Testis (tissue), 2 donors: ENCODE measurements at regions not wholly inside any gene's neighbourhood (a gene's known extent, or its start where the extent isn't known, plus 50 kb on each side); places are given as distances from the start of the nearest gene placed in this dataset.

Experiments
- DNase-seq: peaks from one replicate; pipeline ENCODE4 v3.0.0-alpha.2; 2019
- H3K27ac ChIP-seq, 2 donors: fragments of 200-600 bp; sonication (generic); one replicate each; pipeline ENCODE4 v1.5.1; 2019
- H3K27me3 ChIP-seq: fragments of 200-600 bp; sonication (generic); one replicate; pipeline ENCODE4 v1.5.1; 2019
- H3K36me3 ChIP-seq: fragments of 200-600 bp; sonication (generic); one replicate; pipeline ENCODE4 v1.5.1; 2017; ENCODE audit warnings: low read depth; ENCODE audit errors: missing control alignments
- H3K4me1 ChIP-seq: fragments of 200-600 bp; sonication (generic); one replicate; pipeline ENCODE4 v1.5.1; 2019
- H3K4me3 ChIP-seq, 2 donors: fragments of 200-600 bp; sonication (generic); one replicate each; pipeline ENCODE4 v1.5.1; 2017 to 2019
- H3K9me3 ChIP-seq: fragments of 200-600 bp; sonication (generic); one replicate; pipeline ENCODE4 v1.5.1; 2017
- POLR2A ChIP-seq: fragments of 450-650 bp; IDR thresholded peaks from one replicate; pipeline ENCODE4 v1.6.1; 2017; ENCODE audit warnings: antibody characterized with exemption, mild to moderate bottlenecking, moderate library complexity
- intact Hi-C: fragments of 100-400 bp; cut with DNase I; formaldehyde crosslinking; loops from one replicate; pipeline ENCODE4 v1.15.1; 2023; ENCODE audit warnings: low total_unique reads
- TF ChIP-seq, protein P1 (sequence below), 3 experiments: fragments of 450-650 bp in 2 of 3; fragments of 200-600 bp in 1 of 3; sonication (generic) in 1 of 3; IDR thresholded peaks; one replicate each; pipeline ENCODE4 v1.5.1; 2016 to 2019; ENCODE audit warnings: antibody characterized with exemption in 3 of 3, mild to moderate bottlenecking in 2 of 3, moderate library complexity in 1 of 3

GRCh38 chr9:111720174-111720573 is 58.8 kb downstream of the GNG10 start:
- Histone ChIP-seq H3K27me3 (no peaks in the 10 kb centered on the region), H3K4me3 (no peak overlapping the region), H3K36me3 (no peaks in the 10 kb centered on the region), H3K4me1 (no peaks in the 10 kb centered on the region), H3K9me3 (no peaks in the 10 kb centered on the region), H3K27ac (no peak overlapping the region)
- intact Hi-C loops, result no loop called here
- no peak for DNase-seq
- TF ChIP-seq POLR2A, result no peak
- TF ChIP-seq, protein P1, sequence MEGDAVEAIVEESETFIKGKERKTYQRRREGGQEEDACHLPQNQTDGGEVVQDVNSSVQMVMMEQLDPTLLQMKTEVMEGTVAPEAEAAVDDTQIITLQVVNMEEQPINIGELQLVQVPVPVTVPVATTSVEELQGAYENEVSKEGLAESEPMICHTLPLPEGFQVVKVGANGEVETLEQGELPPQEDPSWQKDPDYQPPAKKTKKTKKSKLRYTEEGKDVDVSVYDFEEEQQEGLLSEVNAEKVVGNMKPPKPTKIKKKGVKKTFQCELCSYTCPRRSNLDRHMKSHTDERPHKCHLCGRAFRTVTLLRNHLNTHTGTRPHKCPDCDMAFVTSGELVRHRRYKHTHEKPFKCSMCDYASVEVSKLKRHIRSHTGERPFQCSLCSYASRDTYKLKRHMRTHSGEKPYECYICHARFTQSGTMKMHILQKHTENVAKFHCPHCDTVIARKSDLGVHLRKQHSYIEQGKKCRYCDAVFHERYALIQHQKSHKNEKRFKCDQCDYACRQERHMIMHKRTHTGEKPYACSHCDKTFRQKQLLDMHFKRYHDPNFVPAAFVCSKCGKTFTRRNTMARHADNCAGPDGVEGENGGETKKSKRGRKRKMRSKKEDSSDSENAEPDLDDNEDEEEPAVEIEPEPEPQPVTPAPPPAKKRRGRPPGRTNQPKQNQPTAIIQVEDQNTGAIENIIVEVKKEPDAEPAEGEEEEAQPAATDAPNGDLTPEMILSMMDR (IDR thresholded peaks at IDR 0.05), result no peak
